HL-60 (cell line): ENCODE measurements at regions not wholly inside any gene's neighbourhood (a gene's known extent, or its start where the extent isn't known, plus 50 kb on each side); places are given as distances from the start of the nearest gene placed in this dataset.

Experiments
- DNase-seq, 2 experiments: peaks; one replicate each; pipeline ENCODE4 v3.0.0-alpha.2; 2010 to 2020; ENCODE audit warnings: low read depth in 1 of 2, low spot score in 1 of 2
- H3K27ac ChIP-seq: fragments of 250-450 bp; sonication (Bioruptor Pico); replicated peaks from 2 replicates; pipeline ENCODE4 v1.5.1; 2020; ENCODE audit warnings: mild to moderate bottlenecking, moderate library complexity
- H3K27me3 ChIP-seq: fragments of 250-450 bp; sonication (Bioruptor Pico); 2 replicates; pipeline ENCODE4 v1.5.1; 2021; ENCODE audit warnings: mild to moderate bottlenecking, moderate library complexity; ENCODE audit not compliant: insufficient read depth, poor library complexity, severe bottlenecking
- H3K4me3 ChIP-seq: replicated peaks from 2 replicates; pipeline ENCODE4 v1.5.1; 2011; ENCODE audit warnings: mild to moderate bottlenecking, control low read depth, low read length; ENCODE audit not compliant: insufficient read depth
- CTCF ChIP-seq: IDR thresholded peaks from one replicate; pipeline ENCODE4 v1.5.1; 2011; ENCODE audit warnings: low read length, control low read depth, inconsistent platforms; ENCODE audit not compliant: insufficient read depth
- GABPA ChIP-seq: IDR thresholded peaks from 2 replicates; pipeline ENCODE4 v1.6.1; 2012; ENCODE audit warnings: low read depth
- POLR2AphosphoS5 ChIP-seq: IDR thresholded peaks from 2 replicates; pipeline ENCODE4 v1.6.1; 2012; ENCODE audit warnings: low read depth
- REST ChIP-seq: IDR thresholded peaks from 2 replicates; pipeline ENCODE4 v1.6.1; 2012; ENCODE audit warnings: low read depth; ENCODE audit not compliant: insufficient replicate concordance
- SPI1 ChIP-seq: IDR thresholded peaks from 2 replicates; pipeline ENCODE4 v1.6.1; 2012; ENCODE audit warnings: low read depth, mild to moderate bottlenecking, borderline replicate concordance

- H3K27me3 ChIP-seq: no peaks in the 10 kb centered on the region
- H3K27ac ChIP-seq: no peak overlapping the region
- DNase-seq: no peak
- no peak for TF ChIP-seq POLR2AphosphoS5
- no peak for TF ChIP-seq REST
- no peak for TF ChIP-seq CTCF
- TF ChIP-seq SPI1: no peak
- TF ChIP-seq GABPA: no peak
- H3K4me3 ChIP-seq: no peak overlapping the region
Observed at GRCh38 chr14:54342806-54343205, 54.0 kb upstream of the CDKN3 start.

GRCh38 chr14:54343272-54344121, 53.3 kb upstream of the CDKN3 start:
- Histone ChIP-seq H3K4me3 (no peak overlapping the region), H3K27ac (no peak overlapping the region), H3K27me3 (no peaks in the 10 kb centered on the region)
- DNase-seq: no peak
- no peak for TF ChIP-seq REST
- no peak for TF ChIP-seq CTCF
- TF ChIP-seq SPI1: no peak
- TF ChIP-seq POLR2AphosphoS5: no peak
- TF ChIP-seq GABPA: no peak

GRCh38 chr14:54344445-54344844, 52.4 kb upstream of the CDKN3 start:
- H3K4me3 ChIP-seq: no peak overlapping the region
- H3K27ac ChIP-seq: no peak overlapping the region
- TF ChIP-seq GABPA (no peak), CTCF (no peak), SPI1 (no peak), POLR2AphosphoS5 (no peak), REST (no peak)
- H3K27me3 ChIP-seq: no peaks in the 10 kb centered on the region
- DNase-seq: no peak
